GM18907 (cell line): ENCODE measurements at regions not wholly inside any gene's neighbourhood (a gene's known extent, or its start where the extent isn't known, plus 50 kb on each side); places are given as distances from the start of the nearest gene placed in this dataset.

ENCODE experiments used
- ATAC-seq: cut with Tn5 transposase; IDR thresholded peaks from one replicate; pipeline ENCODE4 v1.9.1; 2021; ENCODE audit warnings: mild to moderate bottlenecking, moderate library complexity; ENCODE audit not compliant: unreplicated experiment

DNA sequence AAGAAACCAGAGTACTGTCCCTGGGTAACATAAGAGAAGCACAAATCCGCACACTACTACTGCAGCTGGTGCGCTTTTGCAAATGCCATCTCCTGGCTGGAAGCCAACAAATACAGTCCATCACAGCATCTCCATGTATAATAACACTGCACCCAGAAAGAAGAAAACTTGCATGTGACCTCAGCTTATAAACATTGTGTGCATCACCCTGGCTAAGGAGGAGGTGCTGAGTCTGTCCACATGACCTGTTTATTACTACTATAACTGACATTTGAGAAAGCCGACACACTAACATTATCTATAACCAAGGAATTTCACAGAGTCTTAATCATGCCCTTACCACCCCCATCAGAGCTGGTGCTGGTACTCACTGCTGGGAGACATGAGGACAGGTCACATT, 516.8 kb downstream of the CFAP47 start:
- no peak for ATAC-seq

DNA sequence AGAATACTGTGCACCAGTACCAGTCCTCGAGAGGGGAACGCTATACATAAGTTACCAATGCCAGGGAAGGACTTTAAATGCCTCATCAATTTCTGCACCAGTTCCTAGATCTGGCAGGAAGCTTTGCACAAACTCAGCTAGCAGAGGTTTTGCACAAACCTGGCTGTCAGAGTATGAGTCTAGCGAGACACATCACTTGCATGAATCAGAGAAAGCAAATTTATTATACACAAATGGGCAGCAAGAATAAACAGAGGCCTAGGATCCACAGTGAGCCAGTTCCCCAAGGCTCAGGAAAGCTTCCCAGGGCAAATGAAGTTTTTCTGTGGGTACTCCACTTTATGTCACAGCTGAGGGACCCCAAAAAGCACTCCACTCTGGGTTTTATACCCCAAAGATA, 523.5 kb downstream of the CFAP47 start:
- ATAC-seq: no peak

DNA sequence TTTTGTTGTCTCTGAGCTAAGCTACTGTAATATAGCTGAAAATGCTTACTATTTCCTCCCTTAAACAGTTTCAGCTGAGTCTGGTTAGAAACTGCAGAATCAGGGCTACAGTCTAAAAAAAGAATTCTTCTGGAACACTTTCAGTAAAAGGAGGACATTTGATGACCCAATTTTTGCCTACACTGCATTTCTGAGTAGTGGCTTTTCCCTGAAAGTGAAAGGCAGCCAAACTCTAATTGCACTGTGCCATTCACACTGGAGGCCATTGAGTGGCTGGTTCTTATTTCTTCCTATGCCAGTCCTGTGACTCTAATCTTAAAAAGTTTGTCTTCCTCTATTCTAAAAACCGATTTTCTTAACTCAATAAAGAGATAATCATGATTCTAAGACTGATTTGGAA, 526.0 kb downstream of the CFAP47 start:
- no peak for ATAC-seq

DNA sequence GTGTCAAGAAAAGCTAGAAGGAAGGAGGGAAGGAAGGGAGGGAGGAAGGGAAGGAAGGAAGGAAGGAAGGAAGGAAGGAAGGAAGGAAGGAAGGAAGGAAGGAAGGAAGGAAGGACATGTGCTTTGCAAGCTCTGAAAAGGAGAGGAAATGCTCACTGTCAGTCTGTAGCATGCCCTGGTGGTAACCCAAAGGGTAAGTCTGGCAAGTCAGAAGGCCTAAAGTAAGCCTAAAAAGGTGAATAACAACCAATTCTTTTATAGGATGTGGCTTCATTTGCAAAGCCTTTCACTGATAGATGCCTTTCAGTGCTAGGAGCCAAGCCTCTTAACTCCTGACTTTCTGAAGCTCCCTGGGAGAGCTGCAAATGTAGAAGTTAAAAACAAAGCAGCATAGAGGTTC, 542.6 kb downstream of the CFAP47 start:
- no peak for ATAC-seq

DNA sequence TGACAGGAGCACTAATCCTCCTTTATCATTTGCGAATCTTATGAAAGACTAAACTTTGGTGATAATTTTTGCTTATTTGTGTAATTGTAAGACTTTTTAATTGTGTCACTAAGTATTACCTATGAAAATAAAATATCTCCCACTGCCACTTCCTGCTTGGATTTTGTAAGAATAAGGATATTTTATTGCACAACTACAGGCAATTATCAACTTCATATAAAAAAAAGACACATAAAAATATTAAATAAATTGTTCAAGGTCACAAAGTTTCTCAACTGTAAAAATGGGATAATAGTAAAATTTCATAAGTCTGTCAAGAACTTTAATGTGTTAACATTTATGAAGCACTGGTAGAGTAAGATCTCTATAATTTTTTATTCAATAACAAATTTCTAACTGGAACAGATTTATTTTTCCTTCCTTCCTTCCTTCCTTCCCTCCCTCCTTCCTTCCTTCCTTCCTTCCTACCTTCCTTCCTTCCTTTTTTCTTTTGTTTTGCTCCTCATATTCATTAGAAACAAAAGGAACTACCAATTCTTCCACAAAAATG, 527.6 kb upstream of the FAM47C start:
- no peak for ATAC-seq

DNA sequence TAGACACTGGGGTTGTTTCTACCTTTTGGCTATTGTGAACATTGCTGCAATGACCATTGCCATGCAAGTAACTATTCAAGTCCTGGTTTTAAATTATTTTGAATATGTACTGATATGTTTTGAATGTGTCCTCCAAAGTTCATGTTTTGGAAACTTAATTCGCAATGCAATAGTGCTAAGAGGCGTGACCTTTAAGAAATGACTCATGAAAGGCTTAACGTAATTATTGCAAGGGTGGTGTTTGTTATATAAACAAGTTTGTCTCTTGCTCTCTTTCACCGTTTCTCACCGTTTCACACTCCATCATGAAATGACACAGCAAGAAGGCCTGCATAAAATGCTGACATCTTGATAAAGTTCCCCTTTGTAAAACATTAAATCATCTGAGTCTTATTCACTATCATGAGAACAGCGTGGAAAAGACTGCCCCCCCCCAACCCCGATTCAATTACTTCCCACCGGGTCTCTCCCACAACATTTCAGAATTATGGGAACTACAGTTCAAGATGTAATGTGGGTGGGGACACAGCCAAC, 506.9 kb upstream of the FAM47C start:
- ATAC-seq: no peak

DNA sequence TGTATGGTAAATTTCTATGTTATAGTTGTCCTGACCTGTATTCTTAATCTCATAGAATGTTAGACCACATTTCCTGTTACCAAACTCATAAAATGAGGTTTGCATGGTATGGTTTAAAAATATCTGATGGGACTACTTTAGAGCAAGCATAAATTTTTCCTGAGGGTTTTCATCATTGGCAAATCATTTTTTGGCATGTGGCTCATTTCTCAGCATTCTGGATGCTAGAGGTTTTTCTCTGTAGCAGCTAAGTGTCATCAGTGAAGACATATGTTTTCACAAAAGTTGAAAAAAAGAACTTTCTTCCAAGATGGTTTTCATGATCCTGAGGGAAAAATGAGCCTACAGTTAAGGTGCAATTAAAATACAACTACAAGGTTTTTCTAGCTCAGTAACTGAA, 503.5 kb upstream of the FAM47C start:
- ATAC-seq: no peak

DNA sequence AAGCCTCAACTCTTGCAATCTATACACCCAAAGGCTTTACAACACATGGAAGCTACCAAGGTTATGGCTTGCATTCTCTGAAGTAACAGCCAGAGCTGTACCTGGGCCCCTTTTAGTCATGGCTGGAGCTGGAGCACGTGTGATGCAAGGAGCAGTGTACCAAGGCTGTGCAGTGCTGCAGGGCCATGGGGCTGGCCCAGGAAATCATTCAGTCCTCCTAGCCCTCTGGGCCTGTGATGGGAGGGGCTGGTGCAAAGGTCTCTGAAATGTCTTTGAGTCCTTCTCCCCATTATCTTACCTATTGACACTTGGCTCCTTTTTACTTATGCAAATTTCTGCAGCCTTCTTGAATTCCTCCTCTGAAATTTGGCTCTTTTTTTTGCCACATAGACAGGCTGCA, 500.1 kb upstream of the FAM47C start:
- no peak for ATAC-seq

DNA sequence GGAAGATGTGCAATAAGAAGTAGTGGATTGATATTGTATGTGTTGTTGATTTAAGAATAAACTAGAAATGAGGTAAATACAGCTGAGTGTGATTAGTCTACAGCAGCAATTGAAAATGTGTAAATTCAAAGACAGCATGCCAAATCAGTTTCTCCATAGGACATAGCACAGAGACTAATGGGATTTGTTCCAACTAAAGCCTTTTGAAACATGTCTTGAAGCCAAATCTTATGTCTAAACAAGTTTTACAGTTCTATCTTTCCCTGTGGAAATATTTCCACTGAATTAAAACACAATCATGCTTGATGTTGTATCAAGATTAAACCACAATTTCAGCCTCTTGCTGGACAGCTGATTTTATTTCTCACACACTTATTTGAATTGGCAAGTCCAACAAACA, 497.4 kb upstream of the FAM47C start:
- no peak for ATAC-seq

DNA sequence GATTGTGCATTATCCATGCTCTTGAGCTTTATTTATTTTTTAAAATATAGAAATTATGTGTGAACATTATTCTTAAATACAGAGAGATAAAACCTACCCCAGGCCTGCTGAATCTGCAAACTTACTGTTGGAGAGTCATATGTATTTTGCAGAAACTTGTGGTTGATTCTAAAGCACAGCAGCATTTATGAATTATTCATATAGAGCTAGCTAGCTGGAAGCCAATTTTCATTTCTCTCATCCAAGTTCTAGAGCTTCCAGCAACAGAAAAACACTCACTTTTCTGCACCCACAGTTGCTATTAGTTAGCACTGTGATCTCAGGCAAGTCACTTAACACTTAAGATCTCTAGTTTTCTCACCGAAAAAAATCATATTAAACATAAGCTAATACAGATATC, 479.5 kb upstream of the FAM47C start:
- no peak for ATAC-seq

DNA sequence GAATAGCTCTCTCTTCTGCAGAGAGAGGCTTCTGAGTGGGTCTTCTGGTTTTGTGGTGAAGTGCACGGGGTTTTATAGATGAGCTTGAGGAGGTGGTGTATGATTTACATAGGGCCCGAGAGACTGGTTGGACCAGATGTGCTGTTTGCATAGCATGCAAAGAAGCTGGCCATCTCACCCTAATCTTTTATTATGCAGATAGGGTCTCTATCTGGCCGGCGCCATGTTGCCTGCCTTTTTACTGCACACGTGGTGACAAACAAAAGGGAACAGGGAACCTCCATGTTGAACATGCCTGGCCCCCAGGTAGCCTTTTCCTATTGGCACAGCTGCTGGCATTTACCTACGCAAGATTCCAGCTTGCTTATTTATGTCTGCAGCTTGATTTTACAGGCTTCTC, 473.3 kb upstream of the FAM47C start:
- no peak for ATAC-seq

DNA sequence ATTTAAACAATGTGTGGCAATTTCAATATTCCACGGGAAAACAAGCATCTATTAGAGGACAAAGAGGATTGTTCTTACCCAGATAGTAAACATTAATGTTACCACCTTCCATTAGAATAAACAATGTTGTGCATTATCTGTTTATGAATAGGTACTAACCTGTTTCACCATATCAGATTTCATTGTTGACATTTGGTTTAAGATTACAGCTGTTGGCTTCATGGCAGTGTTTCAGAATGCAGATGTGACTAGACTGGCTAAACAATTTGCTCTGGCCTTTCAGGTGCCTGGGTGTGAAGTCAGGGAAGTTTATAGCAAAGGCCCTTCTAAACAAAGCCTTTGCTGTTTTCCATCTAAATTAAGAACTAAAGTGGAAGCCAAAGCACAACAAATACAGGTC, 464.7 kb upstream of the FAM47C start:
- ATAC-seq: no peak

DNA sequence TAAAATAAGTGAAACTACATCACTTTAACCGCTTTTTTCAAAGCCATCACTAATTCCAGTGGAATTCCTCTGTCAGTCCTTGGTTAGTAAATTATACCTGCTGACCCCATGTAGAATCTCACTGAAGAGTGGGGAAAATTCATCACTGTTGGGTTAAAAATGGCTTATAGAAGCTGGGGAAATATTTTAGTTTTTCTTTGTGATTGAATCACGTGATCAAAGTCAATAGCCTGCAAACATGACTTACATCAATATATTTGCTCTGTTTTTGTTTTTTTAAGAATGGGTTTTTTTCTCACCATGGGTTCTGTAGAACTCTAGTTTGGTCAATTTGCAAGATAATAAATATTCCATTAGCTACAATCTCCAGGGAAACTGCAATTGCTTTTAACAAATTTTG, 445.2 kb upstream of the FAM47C start:
- no peak for ATAC-seq

DNA sequence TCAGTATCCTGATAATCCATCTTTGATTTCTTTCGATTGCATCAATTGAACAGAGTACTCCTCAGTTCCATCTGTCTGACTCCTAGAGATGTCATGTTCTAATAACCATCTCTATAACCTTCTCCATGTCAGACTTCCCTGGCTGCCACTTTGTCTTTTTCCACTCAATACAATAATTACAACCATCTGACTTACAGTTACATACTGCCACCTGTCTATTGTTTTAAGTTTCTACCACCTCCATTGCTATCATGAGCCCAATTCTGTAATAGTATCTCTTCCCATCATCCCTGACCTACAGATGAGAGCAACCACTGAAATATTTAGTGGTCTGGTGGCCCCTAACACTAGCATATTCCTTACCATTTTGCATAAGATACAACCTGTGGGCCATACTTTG, 439.2 kb upstream of the FAM47C start:
- no peak for ATAC-seq

DNA sequence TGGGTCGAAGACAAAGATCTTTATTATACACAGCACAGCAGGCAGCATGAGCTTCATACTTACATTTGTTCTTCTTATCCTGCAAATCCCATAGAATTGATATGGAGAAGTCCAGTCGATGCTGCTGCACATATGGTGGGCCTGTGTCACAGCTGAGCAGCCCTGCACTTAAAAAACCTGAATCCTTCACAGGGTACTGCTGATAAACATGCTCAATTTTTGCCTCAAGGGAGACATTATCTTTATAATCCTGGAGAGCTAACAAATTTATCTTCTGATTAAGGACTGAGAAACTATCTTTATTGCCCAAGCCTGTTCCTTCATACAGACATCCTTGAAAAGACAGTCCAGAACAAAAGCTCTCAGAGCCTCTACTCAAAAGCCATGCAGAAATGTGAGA, 434.4 kb upstream of the FAM47C start:
- no peak for ATAC-seq

DNA sequence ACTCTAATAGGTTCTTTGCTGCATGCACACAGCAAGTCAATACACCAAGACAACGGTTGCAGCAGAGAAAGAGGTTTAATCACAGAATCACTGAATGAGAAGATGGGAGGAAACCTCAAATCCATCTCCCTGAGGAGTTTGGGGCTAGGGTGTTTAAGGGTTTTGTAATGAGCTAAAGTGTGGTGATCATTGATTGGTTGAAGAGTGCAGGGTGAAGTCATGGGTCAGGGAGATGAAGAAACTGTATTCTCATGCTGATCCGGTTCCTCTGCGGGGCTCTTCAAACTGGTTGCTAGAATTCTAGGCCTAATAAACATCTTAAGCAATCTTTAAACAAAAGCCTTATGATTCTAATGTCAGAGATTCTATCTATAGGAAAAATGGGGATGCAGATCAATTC, 432.5 kb upstream of the FAM47C start:
- ATAC-seq: no peak

DNA sequence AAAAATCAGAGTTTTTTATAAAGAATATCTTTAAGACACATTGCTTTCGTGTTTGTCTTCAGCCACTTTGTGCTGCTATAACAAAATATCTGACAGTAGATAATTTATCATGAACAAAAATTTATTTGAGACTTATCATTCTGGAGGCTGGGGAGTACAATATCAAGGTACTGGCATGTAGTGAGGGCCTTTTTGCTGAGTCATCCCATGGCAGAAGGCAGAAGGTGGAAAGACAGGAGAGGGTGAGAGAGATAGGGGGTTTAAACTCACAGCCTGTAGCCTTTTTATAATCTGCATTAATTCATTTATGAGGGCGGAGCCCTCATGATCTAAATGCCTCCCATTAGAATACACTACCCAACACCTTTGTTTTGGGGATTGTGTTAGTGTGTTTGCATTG, 431.2 kb upstream of the FAM47C start:
- ATAC-seq: no peak

DNA sequence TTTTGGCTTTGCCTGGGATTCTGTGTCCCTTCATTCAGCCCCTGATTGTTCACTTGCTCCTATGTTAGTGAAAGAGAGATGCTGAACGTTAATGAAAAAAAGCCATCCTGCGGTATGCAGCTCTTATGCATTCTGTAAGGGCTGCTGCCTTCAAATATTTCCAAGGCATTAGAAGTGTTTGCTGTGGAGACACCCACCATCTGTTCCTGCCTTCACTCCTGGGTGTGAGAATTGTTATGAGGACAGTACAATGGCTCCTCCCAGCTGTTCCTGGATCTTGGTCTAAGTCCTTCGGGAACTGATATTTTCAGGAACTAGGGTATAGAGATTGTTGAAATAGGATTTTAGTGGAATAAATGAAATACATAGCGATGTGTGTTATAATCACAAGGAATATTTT, 427.1 kb upstream of the FAM47C start:
- no peak for ATAC-seq

DNA sequence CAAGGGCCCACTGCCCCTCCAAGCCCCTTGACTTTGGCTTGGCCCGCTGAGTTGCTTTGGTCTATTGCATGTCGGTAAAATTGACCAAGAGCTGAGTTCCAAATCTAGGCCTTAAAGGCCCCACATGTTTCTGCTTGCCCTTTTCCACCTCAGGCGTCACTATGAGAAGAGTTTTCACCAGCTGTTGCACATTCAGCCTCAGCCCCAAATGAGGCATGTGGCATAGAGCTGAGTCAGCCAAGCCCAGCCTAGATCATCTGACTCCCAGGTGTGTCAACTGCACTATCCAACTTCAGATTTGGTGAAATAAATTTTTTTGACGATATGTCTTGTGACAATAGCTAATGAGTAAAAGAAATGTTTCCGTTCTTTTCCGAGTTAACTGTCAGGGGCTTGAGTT, 424.5 kb upstream of the FAM47C start:
- ATAC-seq: no peak

DNA sequence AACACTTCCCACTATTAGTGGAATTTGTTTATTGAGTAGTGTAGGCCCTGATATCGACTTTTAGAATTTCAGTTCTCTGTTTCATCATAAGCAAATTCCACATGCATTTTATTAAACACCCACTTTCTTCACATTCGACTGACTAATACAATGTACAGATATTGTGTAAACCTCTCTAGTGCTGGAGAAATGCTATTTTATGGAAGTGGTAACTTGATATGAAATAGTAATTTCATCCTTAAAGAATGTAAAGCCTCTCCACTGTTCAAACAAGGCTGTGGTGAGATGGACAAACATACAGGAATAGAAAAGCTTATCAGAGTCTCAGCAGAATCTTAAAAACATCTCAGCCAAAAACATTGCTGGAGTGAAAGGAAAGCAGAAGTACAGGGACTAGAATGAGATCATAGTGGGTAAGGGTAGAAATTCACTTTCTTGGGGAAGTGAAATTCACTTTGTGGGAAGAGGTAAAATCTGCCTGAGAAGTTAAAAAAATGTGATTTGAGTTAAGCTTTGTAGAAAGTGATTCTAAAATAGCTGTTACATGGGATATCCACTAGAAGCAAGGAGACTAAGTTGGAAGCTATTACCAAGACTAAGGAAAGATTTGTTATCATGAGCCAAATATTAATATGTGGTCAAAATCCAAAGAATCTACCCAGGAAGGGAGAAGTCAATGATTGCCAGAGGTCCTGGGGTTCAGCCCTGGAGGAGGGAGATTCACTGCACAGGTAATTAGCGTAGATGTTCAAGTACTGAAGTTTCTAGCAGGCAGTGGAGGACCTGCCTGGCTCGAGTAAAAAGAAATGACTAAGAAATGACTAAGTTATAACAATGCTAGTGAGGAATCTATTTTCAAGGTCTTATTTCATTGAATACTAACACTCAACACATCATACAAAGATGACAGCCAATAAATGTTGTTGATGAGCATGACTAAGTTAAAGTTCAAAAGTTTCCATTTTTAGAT, 398.3 kb upstream of the FAM47C start:
- no peak for ATAC-seq

DNA sequence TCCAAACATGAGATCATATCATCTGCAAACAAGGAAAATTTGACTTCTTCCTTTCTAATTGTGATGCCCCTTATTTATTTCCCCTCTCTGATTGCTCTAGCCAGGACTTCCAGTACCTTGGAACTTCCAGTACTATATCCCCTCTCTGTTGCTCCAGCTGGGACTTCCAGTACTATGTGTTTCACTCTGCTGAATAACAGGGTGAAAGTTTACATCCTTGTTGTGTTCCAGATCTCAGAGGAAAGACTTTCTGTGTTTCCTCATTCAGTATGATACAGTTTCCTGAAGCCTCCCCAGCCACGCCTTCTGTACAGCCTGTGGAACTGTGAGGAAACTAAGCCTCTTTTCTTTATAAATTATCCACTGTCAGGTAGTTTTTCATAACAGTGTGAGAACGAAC, 381.3 kb upstream of the FAM47C start:
- no peak for ATAC-seq

DNA sequence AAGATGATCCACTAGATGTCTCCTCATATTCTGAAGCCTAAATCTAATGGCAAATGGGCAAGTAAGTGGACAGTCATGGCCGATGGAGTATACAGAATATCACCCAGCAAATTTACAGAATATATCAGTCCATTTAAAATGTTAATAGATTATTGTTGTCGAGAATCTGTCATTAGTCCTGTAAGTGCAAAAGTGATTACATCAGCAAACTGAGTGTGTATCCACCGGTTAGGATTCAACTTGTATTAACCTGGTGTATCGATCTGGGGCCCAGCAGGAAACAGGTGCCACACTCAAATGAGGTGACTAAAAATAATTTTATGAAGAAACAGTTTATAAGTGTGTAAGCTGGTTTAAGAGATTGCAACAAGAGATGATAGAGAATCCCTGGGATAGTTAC, 367.9 kb upstream of the FAM47C start:
- no peak for ATAC-seq
